HT-29 (cell line): ENCODE measurements at regions not wholly inside any gene's neighbourhood (a gene's known extent, or its start where the extent isn't known, plus 50 kb on each side); places are given as distances from the start of the nearest gene placed in this dataset.
"Not testable (repeated sequence)": the region's sequence is repeated elsewhere in the genome, so short reads cannot be mapped to it uniquely, and the experiment has no call there.

Experiments
- DNase-seq: peaks from one replicate; pipeline ENCODE4 v3.0.0-alpha.2; 2015; ENCODE audit warnings: low spot score

- no peak for DNase-seq
Observed at GRCh38 chr1:242813490-242814091, 289.1 kb upstream of the PLD5 start.

- no peak for DNase-seq
Observed at GRCh38 chr1:242811092-242811840, 286.8 kb upstream of the PLD5 start.

- DNase-seq = no peak
Observed at GRCh38 chr1:242806324-242806723, 281.8 kb upstream of the PLD5 start.

- DNase-seq = not testable (repeated sequence)
Observed at GRCh38 chr1:242805360-242805759, 280.9 kb upstream of the PLD5 start.

GRCh38 chr1:242802973-242803372 lies 278.5 kb upstream of the PLD5 start:
- no peak for DNase-seq

- DNase-seq = no peak
Observed at GRCh38 chr1:242800521-242800920, 276.0 kb upstream of the PLD5 start.

GRCh38 chr1:242797856-242798255 lies 273.4 kb upstream of the PLD5 start:
- DNase-seq = no peak

- no peak for DNase-seq
Observed at GRCh38 chr1:242788771-242789170, 264.3 kb upstream of the PLD5 start.

- no peak for DNase-seq
Observed at GRCh38 chr1:242787968-242788367, 263.5 kb upstream of the PLD5 start.

- no peak for DNase-seq
Observed at GRCh38 chr1:242784807-242785206, 260.3 kb upstream of the PLD5 start.

- DNase-seq = no peak
Observed at GRCh38 chr1:242784084-242784483, 259.6 kb upstream of the PLD5 start.

- no peak for DNase-seq
Observed at GRCh38 chr1:242774256-242774655, 249.8 kb upstream of the PLD5 start.

- no peak for DNase-seq
Observed at GRCh38 chr1:242770366-242770765, 245.9 kb upstream of the PLD5 start.

GRCh38 chr1:242764161-242764560 lies 239.7 kb upstream of the PLD5 start:
- no peak for DNase-seq

GRCh38 chr1:242761556-242761955 lies 237.1 kb upstream of the PLD5 start:
- no peak for DNase-seq

- DNase-seq = no peak
Observed at GRCh38 chr1:242754926-242755325, 230.4 kb upstream of the PLD5 start.

- no peak for DNase-seq
Observed at GRCh38 chr1:242754125-242754524, 229.6 kb upstream of the PLD5 start.

- no peak for DNase-seq
Observed at GRCh38 chr1:242747233-242747632, 222.7 kb upstream of the PLD5 start.

GRCh38 chr1:242745079-242745478 lies 220.6 kb upstream of the PLD5 start:
- no peak for DNase-seq

- no peak for DNase-seq
Observed at GRCh38 chr1:242743983-242744780, 219.7 kb upstream of the PLD5 start.

- DNase-seq = no peak
Observed at GRCh38 chr1:242738702-242739645, 214.5 kb upstream of the PLD5 start.

- no peak for DNase-seq
Observed at GRCh38 chr1:242736611-242737010, 212.1 kb upstream of the PLD5 start.
